Natural killer cell (primary cell): ENCODE measurements at regions not wholly inside any gene's neighbourhood (a gene's known extent, or its start where the extent isn't known, plus 50 kb on each side); places are given as distances from the start of the nearest gene placed in this dataset.

Experiments
- ATAC-seq, 3 donors: fragments of 150-1000 bp in 2 of 3; fragments of 200-7000 bp in 1 of 3; cut with Tn5 transposase; 1 replicate in 1 of 3; 2 replicates in 2 of 3; pipeline ENCODE4 v1.10.0; 2021; ENCODE audit warnings: mild to moderate bottlenecking in 2 of 3, moderate library complexity in 2 of 3
- DNase-seq, 2 donors: peaks; one replicate each; pipeline versions ENCODE4 v3.0.0 to v3.0.0-alpha.2; 2013 to 2021; ENCODE audit warnings: mixed read lengths in 1 of 2
- H3K27ac ChIP-seq: one replicate; pipeline ENCODE4 v1.5.1; 2013; ENCODE audit warnings: mild to moderate bottlenecking, low read length
- H3K27me3 ChIP-seq: one replicate; pipeline ENCODE4 v1.6.1; 2013; ENCODE audit warnings: low read length; ENCODE audit not compliant: control insufficient read depth, insufficient read depth
- H3K36me3 ChIP-seq: one replicate; pipeline ENCODE4 v1.6.1; 2013; ENCODE audit warnings: low read length; ENCODE audit not compliant: control insufficient read depth, insufficient read depth
- H3K4me1 ChIP-seq: one replicate; pipeline ENCODE4 v1.6.1; 2013; ENCODE audit warnings: low read length; ENCODE audit not compliant: control insufficient read depth, insufficient read depth
- H3K4me3 ChIP-seq: one replicate; pipeline ENCODE4 v1.5.1; 2013; ENCODE audit warnings: low read length
- H3K9me3 ChIP-seq: one replicate; pipeline ENCODE4 v1.6.1; 2013; ENCODE audit warnings: low read length; ENCODE audit not compliant: control insufficient read depth, insufficient read depth
- H3K27ac Mint-ChIP-seq, 2 donors: one replicate each; pipeline ENCODE4 v1.8.0; 2022; ENCODE audit warnings: mild to moderate bottlenecking in 2 of 2, mixed read lengths in 2 of 2, moderate library complexity in 1 of 2
- H3K27me3 Mint-ChIP-seq, 2 donors: one replicate each; pipeline ENCODE4 v1.8.0; 2022; ENCODE audit warnings: low read depth in 2 of 2, mixed read lengths in 2 of 2
- H3K36me3 Mint-ChIP-seq: one replicate; pipeline ENCODE4 v1.8.0; 2022; ENCODE audit warnings: mixed read lengths
- H3K4me1 Mint-ChIP-seq, 2 donors: one replicate each; pipeline ENCODE4 v1.8.0; 2022; ENCODE audit warnings: mixed read lengths in 2 of 2
- H3K4me3 Mint-ChIP-seq: one replicate; pipeline ENCODE4 v1.8.0; 2022; ENCODE audit warnings: mild to moderate bottlenecking, moderate library complexity, mixed read lengths
- H3K9me3 Mint-ChIP-seq, 2 donors: one replicate each; pipeline ENCODE4 v1.8.0; 2022; ENCODE audit warnings: mixed read lengths in 2 of 2
- CTCF ChIP-seq: fragments of 200-600 bp; IDR thresholded peaks from one replicate; pipeline ENCODE4 v1.8.0; 2022; ENCODE audit warnings: antibody characterized with exemption
- WGBS: methylation state at CpG from one replicate; pipeline ENCODE4 v1.1.7; 2013; ENCODE audit warnings: missing lambda C conversion rate; ENCODE audit not compliant: insufficient coverage; 5-methylcytosine and 5-hydroxymethylcytosine counted together
- intact Hi-C: fragments of 100-400 bp; cut with micrococcal nuclease; formaldehyde crosslinking; loops from one replicate; pipeline ENCODE4 v1.14.2; 2022

- no peaks in the 10 kb centered on the region for H3K4me1 Mint-ChIP-seq
- intact Hi-C loops = no loop called here
Measured at GRCh38 chrX:26613956-26614355, 398.0 kb downstream of the MAGEB5 start.

GRCh38 chrX:26606971-26607370, 391.0 kb downstream of the MAGEB5 start:
- Histone ChIP-seq H3K4me1 (no peaks in the 10 kb centered on the region), H3K36me3 (no peaks in the 10 kb centered on the region), H3K27me3 (no peaks in the 10 kb centered on the region), H3K9me3 (no peaks in the 10 kb centered on the region), H3K27ac (no peak overlapping the region), H3K4me3 (no peak overlapping the region)
- ATAC-seq (no peak), DNase-seq (no peak)
- H3K4me3 Mint-ChIP-seq = no peak overlapping the region
- TF ChIP-seq CTCF = no peak
- 100% methylated on average over 1 of the region's 1 CpG for WGBS
- no peaks in the 10 kb centered on the region for H3K4me1 Mint-ChIP-seq
- H3K27me3 Mint-ChIP-seq = no peaks in the 10 kb centered on the region
- intact Hi-C loops = no loop called here
- peaks cover 7 to 21% of the 10 kb centered on the region in 2 donors for H3K9me3 Mint-ChIP-seq
- no peak overlapping the region for H3K27ac Mint-ChIP-seq
- no peaks in the 10 kb centered on the region for H3K36me3 Mint-ChIP-seq

More at GRCh38 chrX:26613956-26614355, 398.0 kb downstream of the MAGEB5 start:
- DNase-seq (no peak), ATAC-seq (no peak)
- Histone ChIP-seq H3K4me3 (no peak overlapping the region), H3K9me3 (no peaks in the 10 kb centered on the region), H3K27ac (no peak overlapping the region), H3K27me3 (no peaks in the 10 kb centered on the region), H3K36me3 (no peaks in the 10 kb centered on the region), H3K4me1 (no peaks in the 10 kb centered on the region)
- H3K27ac Mint-ChIP-seq = no peak overlapping the region
- no peak overlapping the region for H3K4me3 Mint-ChIP-seq
- no peaks in the 10 kb centered on the region for H3K27me3 Mint-ChIP-seq
- H3K36me3 Mint-ChIP-seq = peaks cover 7% of the 10 kb centered on the region
- 88% methylated on average over 1 of the region's 2 CpGs for WGBS
- peaks cover 0 to 9% of the 10 kb centered on the region in 2 donors for H3K9me3 Mint-ChIP-seq
- TF ChIP-seq CTCF = no peak

- H3K27ac Mint-ChIP-seq = no peak overlapping the region
- no peaks in the 10 kb centered on the region for H3K4me1 Mint-ChIP-seq
- H3K36me3 Mint-ChIP-seq = no peaks in the 10 kb centered on the region
- ATAC-seq (no peak), DNase-seq (no peak)
- H3K4me1 ChIP-seq = no peaks in the 10 kb centered on the region
- intact Hi-C loops = no loop called here
- no peak for TF ChIP-seq CTCF
- no peaks in the 10 kb centered on the region for H3K9me3 ChIP-seq
- peaks cover 8 to 11% of the 10 kb centered on the region in 2 donors for H3K9me3 Mint-ChIP-seq
- 100% methylated on average over 1 of the region's 2 CpGs for WGBS
- no peak overlapping the region for H3K27ac ChIP-seq
- no peak overlapping the region for H3K4me3 Mint-ChIP-seq
- no peaks in the 10 kb centered on the region for H3K36me3 ChIP-seq
- H3K27me3 ChIP-seq = no peaks in the 10 kb centered on the region
- no peaks in the 10 kb centered on the region for H3K27me3 Mint-ChIP-seq
- H3K4me3 ChIP-seq = no peak overlapping the region
Measured at GRCh38 chrX:26597981-26598380, 382.0 kb downstream of the MAGEB5 start.

- intact Hi-C loops = no loop called here
- no peaks in the 10 kb centered on the region for H3K36me3 Mint-ChIP-seq
- TF ChIP-seq CTCF = no peak
- peaks cover 3 to 5% of the 10 kb centered on the region in 2 donors for H3K9me3 Mint-ChIP-seq
- H3K4me1 ChIP-seq = no peaks in the 10 kb centered on the region
- H3K27ac Mint-ChIP-seq = no peak overlapping the region
- DNase-seq (no peak), ATAC-seq (no peak)
- no peaks in the 10 kb centered on the region for H3K9me3 ChIP-seq
- no peak overlapping the region for H3K4me3 ChIP-seq
- H3K4me1 Mint-ChIP-seq = no peaks in the 10 kb centered on the region
- no peaks in the 10 kb centered on the region for H3K27me3 Mint-ChIP-seq
- no peaks in the 10 kb centered on the region for H3K27me3 ChIP-seq
- WGBS = 80% methylated on average over 1 of the region's 6 CpGs
- H3K36me3 ChIP-seq = no peaks in the 10 kb centered on the region
- H3K27ac ChIP-seq = no peak overlapping the region
- H3K4me3 Mint-ChIP-seq = no peak overlapping the region
Measured at GRCh38 chrX:26590849-26591248, 374.9 kb downstream of the MAGEB5 start.
